ENCODE measurements at regions not wholly inside any gene's neighbourhood (a gene's known extent, or its start where the extent isn't known, plus 50 kb on each side); places are given as distances from the start of the nearest gene placed in this dataset.
A peak's percentile ranks its signal among the peaks of the same experiment; 100 is the strongest.

DNA sequence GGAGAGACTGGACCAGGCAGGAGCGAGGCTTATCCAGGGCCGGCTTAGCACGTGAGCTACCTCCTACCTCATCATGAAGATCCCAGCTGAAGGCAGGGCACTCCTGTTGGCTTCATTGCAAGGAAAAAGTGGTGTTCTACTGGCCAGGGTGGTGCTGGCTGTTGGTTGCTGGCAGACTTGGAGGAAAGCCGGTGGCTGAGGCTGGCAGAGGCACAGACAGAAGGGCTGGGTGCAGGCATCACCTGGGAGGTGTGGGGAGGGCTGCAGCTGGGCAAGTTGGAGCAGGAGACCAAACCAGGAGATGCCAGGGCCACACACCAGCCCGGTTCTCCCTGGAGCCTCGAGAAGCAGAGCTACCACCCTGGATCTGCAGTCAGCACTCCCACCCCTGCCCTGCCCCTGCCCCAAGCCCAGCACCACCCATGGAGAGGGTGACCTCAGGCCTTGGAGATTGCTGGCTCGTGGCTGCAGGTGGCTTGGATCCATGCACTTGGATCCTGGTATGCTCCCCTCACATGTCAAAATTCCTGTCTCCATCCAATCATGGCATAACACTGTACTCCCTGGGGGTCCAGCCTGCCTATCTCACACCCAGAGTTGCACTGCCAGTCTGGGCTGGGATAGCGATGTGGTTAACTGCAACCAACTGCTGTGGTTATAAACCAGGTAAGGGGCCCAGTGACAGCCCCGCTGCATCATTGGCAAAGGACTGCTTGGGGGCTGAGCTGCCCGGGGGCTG lies 49.7 kb downstream of the GLI2 start:
- DNase-seq (ENCODE audit: low read depth, low spot score), result no peak
- no peak overlapping the region for H3K27ac ChIP-seq

DNA sequence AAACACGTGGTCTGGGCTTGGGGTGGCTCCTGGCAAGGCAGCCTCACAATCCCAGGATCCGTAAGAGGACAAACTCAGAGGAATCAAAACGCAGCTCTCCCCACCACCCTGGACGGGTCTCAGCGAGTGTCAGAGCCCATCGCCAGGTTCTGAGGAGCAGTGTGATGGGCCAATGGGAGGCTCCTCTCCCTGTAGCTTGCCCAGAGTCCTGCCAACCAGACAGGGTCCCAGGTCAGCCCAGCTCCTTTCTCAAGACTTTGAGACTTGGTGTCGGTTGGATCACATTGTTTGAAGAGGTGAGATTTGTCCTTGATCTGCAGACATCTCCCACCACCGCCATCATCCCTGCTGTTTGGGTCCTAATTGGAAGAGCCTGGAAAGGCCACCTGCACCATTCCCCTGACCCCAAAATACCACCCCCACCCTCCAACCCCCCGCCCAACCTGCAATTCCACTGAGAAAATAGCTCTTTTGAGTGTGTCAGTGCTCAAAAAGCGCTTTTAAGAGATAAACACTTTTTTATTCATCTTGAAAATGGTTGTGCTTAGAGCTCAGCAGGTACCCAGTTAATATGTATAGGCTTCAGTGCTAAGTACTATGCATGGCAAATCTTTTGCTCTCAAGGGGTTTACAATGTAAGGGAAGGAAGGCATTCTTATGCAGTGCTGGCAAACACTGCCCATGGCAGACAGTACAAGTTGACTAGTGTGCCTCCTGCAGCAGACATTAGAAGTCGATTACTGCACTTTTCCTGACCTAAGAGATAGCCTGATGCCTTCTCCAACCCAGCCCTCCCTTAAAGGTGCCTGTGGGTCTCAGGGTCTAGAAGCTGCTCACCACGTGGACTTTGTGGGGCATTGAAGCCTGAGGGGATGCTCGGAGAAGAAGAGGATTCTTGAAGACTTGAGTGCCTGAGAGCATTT lies 50.6 kb downstream of the GLI2 start:
- DNase-seq (ENCODE audit: low read depth, low spot score), result no peak
- no peak overlapping the region for H3K27ac ChIP-seq

DNA sequence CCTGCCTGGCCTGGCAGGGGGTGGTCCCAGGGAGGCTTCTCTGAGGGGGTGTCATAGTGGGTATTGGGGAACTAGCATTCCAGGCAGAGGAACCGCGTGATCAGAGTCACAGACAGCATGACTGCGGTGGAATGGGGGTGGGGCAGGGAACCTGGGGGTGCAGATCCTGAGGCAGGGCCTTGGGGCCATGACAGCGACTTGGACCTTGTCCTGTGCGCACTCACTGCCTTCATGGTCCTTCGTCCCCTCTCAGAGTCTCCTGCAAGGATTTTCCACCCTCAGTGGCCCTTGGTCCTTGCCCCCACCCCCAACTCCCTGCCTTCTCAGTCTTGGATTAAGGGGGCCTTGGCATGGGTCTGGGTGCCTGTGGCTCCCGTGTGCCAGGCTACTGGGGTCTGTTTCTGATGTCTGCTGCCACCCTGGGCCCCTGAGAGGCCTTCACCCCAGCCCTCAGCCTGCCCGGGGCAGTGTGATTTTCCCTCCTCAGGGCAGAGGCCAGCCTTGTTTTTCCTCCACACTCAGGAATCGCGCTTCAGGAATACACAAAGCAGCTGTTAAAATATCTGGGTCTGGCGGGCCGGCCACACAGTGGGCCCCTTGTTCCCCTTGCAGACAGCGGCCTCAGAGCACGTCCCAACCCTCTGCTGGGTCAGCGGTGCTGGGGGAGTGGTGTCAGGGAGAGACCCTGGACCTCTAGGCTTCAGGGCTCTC lies 51.6 kb downstream of the GLI2 start:
- H3K27ac ChIP-seq, result no peak overlapping the region
- DNase-seq (ENCODE audit: low read depth, low spot score), result no peak

DNA sequence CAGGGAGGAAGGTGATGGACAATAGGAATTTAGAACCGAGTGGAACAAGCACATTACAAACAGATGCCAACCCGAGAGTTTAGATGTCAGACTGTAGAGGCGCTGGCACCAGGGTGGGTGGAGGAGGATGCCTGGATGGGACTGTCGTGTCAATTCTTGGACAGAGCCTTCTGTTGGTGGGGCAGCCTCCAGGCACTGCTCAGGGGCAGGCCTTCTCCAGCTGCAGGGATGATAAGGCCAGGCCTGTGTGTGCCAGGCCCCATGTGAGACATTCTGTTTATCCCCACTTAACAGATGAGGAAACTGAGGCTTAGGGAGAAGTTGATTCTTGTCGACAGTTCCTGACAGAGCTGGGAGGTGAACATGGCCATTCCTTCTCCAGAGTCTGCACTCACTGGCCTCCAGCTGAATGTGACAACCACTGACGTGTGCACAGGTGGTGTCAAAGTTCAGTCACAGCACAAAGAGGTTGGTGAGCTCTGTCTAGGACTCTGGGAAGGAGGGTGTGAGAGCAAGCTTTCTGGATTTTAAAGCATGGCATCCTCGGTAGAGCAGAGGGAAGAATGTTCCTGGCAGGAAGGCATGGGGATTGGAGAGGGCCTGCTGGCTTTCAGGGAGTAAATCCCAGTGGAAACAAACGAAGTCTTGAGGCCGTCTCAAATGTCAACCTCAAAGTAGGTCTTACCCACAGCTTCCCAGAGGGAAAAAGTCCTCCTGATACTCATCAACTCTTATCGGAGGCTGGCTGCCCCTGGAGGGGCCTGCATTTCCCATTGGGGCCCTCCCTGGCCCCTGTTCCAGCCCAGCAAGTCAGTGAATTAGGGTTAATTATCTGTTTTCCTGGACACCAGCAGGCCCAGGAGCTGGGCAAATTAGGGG lies 52.4 kb downstream of the GLI2 start:
- H3K27ac ChIP-seq, result no peak overlapping the region
- no peak for DNase-seq (ENCODE audit: low read depth, low spot score)

DNA sequence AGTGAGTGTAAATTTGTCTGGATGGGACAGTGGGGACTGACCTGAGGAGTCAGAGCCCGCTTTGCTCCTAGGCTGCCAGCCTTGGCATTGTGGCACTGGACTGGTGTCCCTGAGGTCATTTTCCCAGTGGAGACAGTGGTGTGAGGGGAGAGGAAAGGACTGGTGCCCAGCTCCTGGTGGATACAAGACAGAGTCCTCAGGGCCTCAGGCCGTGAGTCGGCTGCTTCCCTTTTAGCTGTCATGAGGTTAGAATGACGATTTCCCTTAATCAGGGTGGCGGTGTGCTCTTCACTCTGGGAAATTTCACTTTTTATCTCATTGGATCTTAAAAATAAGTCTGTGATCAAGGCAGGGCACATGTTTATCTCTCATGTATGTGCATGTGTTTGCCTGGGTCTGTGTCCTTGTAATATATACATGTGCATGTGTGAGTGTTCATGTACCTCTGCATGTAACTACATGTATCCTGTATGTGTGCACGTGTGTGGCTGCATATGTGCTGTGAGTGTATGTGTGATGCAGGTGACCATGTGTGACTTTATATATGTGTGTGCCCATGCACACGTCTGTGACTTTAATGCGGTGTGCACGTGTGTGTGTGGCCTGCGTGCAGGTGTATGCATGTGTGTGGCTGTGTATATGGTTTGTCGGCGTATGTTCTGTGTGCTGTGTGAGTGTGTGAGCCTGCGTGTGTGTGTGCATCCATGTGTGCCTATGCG lies 55.7 kb downstream of the GLI2 start:
- no peak for DNase-seq (ENCODE audit: low read depth, low spot score)
- H3K27ac ChIP-seq, result no peak overlapping the region

DNA sequence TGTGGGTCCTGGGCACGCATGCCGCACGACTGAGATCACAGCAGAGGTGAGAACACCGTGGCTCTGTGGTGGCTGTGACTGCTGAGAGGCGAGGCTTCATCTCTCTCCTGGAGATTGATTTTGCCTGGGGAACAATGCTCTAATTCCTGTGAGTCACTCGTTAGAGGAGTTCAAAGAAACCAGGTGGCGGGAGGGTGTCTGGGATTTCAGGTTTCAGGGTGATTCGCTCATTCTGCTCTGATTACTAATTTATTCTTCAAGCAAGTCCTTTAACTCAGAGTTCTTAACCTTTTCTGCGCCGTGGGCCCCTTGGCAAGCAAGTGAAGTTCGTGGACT lies 56.3 kb downstream of the GLI2 start:
- DNase-seq (ENCODE audit: low read depth, low spot score), result peak; percentile 37
- H3K27ac ChIP-seq, result no peak overlapping the region

DNA sequence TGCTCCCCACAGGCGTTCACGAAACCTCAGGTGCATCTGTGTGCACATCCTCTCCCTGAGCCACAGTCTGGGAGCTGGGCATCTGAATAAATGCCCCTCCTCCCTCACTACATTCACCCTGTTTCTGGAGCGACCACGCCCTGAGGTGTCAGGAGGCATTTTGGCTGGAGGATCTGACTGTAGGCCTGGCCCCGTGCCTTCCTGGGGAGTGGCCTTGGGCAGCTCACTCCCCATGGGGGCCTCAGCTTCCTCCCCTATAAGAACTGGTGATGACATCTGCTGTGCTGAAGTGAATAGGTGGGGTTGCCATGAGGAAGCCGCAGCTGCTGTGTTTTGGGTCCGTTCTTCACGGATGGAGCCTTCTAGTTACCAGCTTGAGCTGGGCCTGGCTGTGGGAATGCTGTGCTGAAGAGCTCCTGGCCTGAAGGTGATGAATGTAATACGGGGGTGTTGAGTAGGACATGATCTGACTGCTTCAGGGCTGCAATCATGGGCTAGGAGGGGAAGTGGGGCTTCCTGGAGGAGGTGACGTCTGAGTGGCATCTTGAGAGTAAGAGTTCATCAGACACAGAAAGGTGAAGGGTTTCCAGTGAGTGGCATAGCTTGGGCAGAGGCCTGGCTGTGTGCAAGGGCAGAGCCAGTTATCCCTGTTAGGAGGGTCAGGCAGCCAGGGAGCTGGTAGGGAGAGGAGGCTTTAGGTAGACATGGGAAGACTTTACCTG lies 58.2 kb downstream of the GLI2 start:
- no peak overlapping the region for H3K27ac ChIP-seq

DNA sequence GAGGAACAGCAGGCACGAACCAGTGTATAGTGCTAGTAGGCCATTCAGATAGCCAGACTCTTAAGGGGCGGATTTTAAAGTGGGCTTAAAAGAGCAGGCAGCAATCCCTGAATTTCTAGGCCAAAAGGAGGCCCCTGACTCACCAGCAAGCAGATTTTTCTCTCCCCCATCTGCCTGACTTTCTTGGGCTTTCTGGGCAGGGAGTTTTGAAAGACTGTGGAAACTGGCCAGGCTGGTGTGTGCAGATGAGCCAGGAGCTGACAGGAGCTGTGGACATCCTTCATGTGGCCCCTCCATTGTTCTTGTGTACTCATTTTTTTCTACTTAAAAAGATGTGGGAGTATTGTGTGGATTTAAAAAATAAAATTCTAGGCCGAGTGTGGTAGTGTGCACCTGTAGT lies 59.0 kb downstream of the GLI2 start:
- H3K27ac ChIP-seq, result no peak overlapping the region
- no peak for DNase-seq (ENCODE audit: low read depth, low spot score)

More for the DNA sequence above, 58.2 kb downstream of the GLI2 start:
- no peak for DNase-seq (ENCODE audit: low read depth, low spot score)

DNA sequence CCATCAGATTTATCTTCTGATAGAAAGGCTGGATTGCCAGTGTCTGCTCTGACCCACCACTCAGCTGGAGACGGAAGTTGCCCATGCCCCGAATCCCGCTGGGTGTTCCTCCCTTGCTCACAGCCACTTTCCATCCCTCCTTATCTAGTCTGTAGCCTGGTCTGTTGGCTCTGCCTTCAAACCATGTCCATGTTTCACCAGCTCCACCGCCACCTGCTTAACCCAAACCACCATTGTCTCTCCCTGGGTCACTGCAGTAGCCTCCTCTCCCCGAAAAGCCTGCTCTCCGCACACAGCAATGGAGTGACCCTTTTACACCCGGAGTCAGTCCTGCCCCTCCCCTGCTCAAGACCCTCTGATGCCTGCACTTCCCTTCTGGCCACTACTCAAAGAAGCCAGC lies 60.4 kb downstream of the GLI2 start:
- no peak for DNase-seq (ENCODE audit: low read depth, low spot score)
- H3K27ac ChIP-seq, result no peak overlapping the region

DNA sequence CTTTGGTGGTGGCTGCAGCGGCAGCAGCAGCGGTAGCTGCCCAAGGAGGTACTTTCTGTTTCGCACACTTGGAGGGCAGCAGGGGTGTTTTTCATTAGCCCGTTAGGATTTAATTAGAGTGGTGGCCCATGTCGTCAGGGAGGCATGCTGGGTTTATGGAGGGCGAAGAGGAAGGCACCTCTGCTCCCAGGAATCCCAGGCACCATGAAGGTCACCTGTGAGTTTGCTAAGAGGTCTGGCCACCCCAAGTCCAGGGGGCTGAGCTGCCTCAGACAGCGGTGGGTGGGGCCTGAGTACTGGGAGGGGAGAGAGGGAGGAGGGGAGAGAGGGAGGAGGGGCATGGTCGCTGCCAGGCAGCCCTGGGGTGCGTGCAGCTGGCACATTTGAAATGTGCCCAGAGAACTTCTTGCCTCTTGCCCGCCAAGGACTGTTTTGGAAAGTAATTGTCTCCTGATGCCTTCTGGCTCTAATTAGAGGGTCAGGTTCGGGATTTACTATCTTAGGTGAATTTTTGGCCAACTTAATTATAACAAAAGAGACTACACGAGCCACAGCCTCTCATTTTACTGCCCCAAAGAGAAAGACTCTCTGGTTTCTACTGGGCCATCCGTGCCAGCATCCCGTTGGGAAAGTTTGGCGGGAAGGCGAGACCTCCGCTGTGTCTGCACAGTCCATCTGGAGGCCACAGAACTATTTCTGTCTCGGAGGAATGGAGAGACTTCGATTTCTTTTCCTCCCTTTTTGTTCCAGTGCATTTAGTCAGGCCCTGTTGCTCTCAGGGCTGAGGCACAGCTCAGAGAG lies 62.0 kb downstream of the GLI2 start:
- DNase-seq (ENCODE audit: low read depth, low spot score), result no peak
- no peak overlapping the region for H3K27ac ChIP-seq

DNA sequence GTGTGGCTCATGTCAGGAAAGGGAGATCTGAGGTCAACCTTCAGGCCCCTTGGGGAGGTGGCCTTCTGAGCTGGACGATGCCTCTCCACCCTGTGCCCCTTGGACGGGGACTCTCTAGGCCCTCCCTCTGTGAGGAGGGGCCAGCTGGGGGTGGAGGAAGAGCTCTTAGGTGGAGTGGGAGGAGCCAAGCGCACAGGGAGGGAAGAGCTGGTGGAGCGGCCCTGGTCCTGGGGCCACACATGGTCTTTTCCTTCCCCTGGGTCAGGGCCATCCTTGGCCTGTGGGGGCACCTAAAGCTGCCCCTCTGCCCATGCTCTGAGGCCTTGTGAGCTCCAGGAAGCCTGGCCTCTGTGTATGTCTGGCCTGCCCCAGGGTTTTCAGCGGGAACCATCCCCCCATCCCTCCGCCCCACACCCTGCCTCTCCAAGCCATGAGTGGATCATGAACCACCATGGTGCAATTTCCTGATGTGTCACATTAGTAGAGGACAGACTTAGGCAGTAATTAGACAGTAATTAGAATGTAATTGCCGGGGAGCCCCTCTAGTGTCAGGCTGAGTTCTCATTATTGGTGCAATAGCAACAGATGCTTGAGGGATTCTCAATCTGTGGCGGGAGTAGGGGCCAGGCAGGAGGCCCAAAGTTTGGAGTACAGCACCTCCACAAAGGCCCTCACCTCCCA lies 63.0 kb downstream of the GLI2 start:
- no peak overlapping the region for H3K27ac ChIP-seq
- DNase-seq (ENCODE audit: low read depth, low spot score), result no peak

DNA sequence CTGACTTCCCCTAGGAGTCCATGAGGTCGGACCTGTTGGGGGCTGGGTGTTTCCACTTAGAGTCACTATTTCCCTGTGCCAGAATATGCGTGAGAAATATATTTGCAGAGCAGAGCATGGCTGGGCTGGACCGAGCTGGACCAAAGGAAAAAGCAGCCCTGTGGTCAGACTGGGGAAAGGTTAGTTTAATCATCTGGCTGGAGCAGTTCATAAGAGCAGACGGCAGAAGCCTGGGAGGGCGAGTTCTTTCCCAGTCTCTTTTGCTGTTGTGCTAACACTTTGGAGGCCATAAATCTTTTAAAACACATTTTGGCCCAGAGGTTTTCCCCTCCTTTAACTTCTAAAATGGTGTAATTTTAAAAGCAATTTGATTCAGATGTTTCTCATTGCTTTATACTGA lies 66.5 kb downstream of the GLI2 start:
- H3K27ac ChIP-seq, result no peak overlapping the region
- no peak for DNase-seq (ENCODE audit: low read depth, low spot score)

DNA sequence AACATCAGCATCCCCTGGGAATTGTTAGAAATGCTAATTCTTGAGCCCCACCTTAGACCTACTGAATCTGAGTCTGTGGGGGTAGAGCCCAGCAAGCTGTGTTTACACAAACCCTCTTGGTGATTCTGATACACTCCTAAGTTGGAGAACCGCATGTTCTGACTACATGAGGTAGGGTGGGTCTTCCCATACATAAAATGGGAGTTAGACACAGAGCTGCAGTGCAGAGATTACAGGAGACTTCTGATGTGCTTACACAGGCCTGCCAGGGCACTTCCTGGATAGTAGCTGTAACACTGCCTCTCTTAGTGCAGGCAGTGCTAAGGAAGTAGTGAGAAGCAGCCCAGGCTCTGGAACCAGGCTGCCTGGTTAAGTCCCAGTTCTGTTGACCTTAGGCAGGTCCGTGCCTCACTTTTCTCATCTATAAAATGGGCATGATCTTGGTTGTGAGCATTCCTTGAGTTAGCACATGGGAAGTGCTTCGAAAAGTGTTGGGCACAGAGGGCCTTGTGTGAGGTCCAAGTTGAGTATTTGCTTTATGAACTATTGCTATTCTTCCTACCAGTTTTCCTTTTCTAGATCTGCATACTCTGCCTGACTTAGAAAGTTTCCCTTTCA lies 67.3 kb downstream of the GLI2 start:
- no peak for DNase-seq (ENCODE audit: low read depth, low spot score)
- H3K27ac ChIP-seq, result no peak overlapping the region

DNA sequence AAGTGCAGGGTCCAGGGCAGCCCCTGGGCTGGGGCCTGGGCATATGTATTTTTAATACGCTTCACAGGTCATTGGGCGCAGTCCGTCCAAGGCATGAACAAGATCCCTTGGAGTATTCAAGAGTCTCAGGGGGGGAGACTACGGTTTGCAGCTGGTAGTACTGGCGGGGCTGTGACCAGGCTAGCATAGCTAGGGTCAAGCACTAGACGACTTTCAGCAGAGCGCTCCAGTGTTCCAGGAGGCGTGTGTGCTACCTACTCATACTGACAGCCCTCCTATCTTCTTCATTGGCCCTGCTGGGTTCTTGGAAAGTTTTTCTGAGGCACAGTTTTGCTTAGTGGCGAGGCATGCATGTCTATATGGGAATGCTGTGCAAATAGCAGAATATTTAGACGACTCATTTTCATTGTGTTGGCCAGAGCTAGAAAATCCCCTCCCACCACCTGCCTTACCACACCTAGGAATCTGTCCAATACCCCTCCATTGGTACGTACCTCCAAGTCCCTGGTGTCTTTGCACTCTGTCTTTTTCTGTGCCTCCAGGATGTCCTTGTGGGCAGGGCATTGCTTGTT lies 68.2 kb downstream of the GLI2 start:
- H3K27ac ChIP-seq, result no peak overlapping the region
- DNase-seq (ENCODE audit: low read depth, low spot score), result no peak

DNA sequence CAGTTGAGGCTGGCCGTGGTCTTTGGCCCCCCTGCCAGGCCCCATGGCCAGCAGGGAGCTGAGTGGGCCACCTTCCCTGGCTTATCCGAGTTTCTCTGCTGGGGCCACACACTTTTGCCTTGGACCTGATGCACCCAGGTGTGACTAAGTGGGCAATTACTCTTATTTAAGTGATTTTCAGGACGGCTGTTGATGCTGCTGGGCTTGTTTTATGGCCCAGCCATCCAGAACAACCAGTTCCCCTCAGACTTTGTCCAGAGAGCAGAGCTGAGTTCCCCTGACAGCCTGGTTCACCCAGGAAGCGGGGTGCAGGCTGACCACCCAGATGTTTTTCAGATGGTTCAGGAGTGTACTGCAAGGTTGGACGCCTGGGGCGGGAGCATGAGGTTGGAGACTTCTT lies 68.8 kb downstream of the GLI2 start:
- no peak for DNase-seq (ENCODE audit: low read depth, low spot score)
- H3K27ac ChIP-seq, result no peak overlapping the region

DNA sequence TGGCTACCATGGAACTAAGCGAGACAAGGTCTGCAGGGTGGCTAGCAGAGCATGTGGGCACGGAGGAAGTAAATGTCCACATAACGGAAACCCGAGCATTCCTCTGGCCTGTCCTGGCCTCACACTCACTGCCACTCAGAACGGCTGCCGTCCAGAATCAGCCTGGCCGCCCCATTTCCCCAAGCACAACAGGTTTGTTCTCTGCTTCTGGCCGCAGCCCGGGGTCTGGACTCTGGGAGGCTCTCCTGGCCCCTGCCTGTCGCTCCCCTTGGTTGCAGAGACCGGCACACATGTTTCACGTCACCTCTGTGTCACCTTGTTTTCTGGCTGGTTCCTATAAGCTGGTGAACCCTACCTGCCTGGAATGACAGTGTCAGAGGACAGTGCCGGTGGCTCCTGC lies 69.3 kb downstream of the GLI2 start:
- no peak for DNase-seq (ENCODE audit: low read depth, low spot score)
- no peak overlapping the region for H3K27ac ChIP-seq

DNA sequence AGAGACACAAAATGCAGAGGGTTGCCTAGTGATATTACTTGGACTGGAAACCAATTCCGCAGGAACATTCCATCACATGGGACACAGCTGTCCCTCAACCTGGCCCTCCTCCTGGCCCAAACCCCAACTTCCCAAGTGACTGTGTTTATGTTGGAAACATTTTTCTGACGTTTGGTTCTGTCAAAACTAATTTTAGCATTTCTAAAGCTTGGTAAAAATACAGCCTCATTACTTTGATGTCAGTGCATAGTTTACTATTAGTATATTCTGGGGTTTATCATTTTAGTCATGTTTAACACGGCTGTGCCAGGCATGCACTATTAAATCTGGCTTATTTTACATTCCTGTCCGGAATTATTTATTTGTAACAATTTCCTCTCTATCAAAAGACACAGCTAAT lies 69.9 kb downstream of the GLI2 start:
- no peak overlapping the region for H3K27ac ChIP-seq
- no peak for DNase-seq (ENCODE audit: low read depth, low spot score)
